ENCODE measurements at regions not wholly inside any gene's neighbourhood (a gene's known extent, or its start where the extent isn't known, plus 50 kb on each side); places are given as distances from the start of the nearest gene placed in this dataset.

DNA sequence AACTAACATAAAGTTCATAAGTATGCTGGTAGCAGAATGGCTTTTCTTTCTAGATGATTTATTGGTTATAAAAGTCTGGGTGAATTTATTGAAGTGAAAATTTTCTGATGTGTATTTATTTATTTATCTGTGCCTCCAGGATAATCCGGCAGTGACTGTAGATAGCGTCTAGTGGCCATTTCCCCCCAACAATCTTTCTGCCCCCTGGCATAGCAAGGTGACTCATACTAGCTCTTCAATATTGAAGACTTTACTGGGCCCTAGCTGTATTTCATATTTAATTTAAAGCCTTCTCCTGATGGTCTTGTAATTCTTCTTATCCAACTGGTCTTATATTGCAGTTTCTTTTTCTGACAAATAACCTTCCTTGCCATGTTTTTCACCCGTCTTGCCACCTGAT, 154.1 kb upstream of the SGK1 start:
- Histone ChIP-seq H3K27me3 (no peaks in the 10 kb centered on the region), H3K27ac (no peak overlapping the region), H3K4me1 (peaks cover 0 to 13% (median 4%) of the 10 kb centered on the region in 4 donors), H3K36me3 (no peaks in the 10 kb centered on the region), H3K4me3 (no peak overlapping the region), H3K9me3 (no peaks in the 10 kb centered on the region)
- 96% methylated on average over 3 of the region's 3 CpGs for WGBS (ENCODE audit: insufficient coverage, low coverage, low lambda C conversion rate, missing lambda C conversion rate)
- ATAC-seq, result no peak
- no peak for DNase-seq
- intact Hi-C loops (cut with DNase I), result no loop called here
- TF ChIP-seq, protein P1, sequence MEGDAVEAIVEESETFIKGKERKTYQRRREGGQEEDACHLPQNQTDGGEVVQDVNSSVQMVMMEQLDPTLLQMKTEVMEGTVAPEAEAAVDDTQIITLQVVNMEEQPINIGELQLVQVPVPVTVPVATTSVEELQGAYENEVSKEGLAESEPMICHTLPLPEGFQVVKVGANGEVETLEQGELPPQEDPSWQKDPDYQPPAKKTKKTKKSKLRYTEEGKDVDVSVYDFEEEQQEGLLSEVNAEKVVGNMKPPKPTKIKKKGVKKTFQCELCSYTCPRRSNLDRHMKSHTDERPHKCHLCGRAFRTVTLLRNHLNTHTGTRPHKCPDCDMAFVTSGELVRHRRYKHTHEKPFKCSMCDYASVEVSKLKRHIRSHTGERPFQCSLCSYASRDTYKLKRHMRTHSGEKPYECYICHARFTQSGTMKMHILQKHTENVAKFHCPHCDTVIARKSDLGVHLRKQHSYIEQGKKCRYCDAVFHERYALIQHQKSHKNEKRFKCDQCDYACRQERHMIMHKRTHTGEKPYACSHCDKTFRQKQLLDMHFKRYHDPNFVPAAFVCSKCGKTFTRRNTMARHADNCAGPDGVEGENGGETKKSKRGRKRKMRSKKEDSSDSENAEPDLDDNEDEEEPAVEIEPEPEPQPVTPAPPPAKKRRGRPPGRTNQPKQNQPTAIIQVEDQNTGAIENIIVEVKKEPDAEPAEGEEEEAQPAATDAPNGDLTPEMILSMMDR (IDR thresholded peaks at IDR 0.05), result no peak
- no peak for TF ChIP-seq POLR2A (IDR thresholded peaks at IDR 0.05)

DNA sequence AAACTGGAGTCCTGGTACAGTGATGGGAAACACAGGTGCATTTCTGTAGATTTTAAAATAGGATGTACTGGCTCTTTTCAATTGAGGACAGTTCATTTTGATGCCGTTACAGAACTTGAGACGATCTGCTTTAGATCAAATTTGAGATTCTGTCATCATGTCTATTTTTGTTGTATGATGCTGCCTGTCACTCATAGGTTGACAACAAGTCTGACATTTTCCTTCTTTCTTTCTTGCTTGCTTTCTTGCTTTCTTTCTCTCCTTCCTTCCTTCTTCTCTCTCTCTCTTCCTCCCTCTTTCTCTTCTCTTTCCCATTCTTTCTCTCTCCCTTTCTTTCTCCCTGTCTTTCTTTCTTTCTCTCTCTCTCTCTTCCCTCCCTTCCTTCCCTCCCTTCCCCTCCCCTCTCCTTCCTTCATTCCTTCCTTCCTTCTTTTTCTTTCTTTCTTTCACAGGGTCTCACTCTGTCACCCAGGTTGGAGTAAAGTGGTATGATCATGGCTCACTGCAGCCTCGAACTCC, 152.6 kb upstream of the SGK1 start:
- no peak for DNase-seq
- TF ChIP-seq, protein P1 (IDR thresholded peaks at IDR 0.05), result no peak
- TF ChIP-seq POLR2A (IDR thresholded peaks at IDR 0.05), result no peak
- no peak for ATAC-seq
- Histone ChIP-seq H3K4me1 (peaks cover 0 to 28% (median 12%) of the 10 kb centered on the region in 4 donors), H3K4me3 (no peak overlapping the region), H3K9me3 (no peaks in the 10 kb centered on the region), H3K27me3 (no peaks in the 10 kb centered on the region), H3K27ac (no peak overlapping the region), H3K36me3 (no peaks in the 10 kb centered on the region)
- 86% methylated on average over 1 of the region's 3 CpGs for WGBS (ENCODE audit: insufficient coverage, low coverage, low lambda C conversion rate, missing lambda C conversion rate)
- intact Hi-C loops (cut with DNase I), result no loop called here

DNA sequence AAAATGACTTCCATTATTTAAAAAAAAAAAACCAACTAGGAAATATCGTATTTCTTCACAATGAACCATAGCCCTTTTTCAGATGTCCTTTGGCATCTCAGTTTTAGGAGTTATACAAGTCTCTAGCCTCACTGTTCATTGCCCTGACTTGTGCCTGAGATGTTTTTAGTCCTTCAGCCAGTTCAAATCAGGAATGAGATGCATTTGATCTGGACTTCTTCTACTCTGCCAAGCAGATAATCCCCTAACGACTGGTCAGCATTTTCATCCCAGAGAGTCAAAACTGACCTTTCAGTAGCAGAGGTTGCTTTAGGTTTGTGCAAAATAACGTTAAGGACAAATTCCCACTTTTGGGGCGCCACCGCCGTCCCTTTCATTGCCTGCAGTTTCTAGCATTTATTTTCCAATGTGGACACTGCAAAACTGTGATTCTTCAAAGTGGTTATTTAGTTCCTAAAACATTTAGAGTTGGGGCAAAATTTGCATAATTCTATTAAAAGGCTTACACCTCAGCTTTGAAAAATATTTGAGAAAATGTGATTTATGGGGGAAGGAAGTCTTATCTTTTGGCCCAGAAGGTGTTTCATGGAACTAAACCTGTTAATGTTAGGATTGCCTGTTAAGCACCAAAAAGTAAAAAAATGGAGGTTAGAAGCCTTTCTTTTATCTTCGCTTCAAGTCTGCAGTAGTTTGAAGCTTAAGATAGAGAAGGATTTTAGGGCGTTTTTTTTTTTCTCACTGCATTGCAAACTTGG, 152.0 kb upstream of the SGK1 start:
- Histone ChIP-seq H3K36me3 (no peaks in the 10 kb centered on the region), H3K27me3 (no peaks in the 10 kb centered on the region), H3K4me3 (no peak overlapping the region), H3K9me3 (no peaks in the 10 kb centered on the region), H3K27ac (no peak overlapping the region), H3K4me1 (peaks cover 0 to 28% (median 12%) of the 10 kb centered on the region in 4 donors)
- DNase-seq (no peak), ATAC-seq (no peak)
- WGBS (ENCODE audit: insufficient coverage, low coverage, low lambda C conversion rate, missing lambda C conversion rate), result 73% methylated on average over 8 of the region's 8 CpGs
- intact Hi-C loops (cut with DNase I), result no loop called here
- TF ChIP-seq, protein P1 (IDR thresholded peaks at IDR 0.05), result no peak
- no peak for TF ChIP-seq POLR2A (IDR thresholded peaks at IDR 0.05)

DNA sequence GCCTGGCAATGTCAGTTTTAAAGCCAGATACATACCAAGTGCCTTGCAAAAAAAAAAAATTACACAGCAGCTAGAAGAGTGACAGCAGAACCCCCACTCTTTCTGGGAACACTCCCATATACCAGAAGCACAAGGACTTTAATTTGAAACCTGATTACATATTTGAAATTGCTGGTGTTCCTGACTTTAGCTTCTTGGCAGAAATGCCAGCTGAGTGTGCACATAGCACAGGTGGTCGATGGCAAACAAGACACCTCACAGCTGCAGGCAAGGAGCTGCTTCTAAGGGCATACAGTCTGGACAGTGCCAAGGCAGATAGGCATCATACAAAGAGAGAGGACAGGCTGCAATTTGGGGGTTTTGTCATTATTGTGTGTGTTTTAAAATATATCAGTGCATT, 150.7 kb upstream of the SGK1 start:
- peaks cover 0 to 28% (median 12%) of the 10 kb centered on the region in 4 donors for H3K4me1 ChIP-seq
- no peak overlapping the region for H3K27ac ChIP-seq
- TF ChIP-seq POLR2A (IDR thresholded peaks at IDR 0.05), result no peak
- TF ChIP-seq, protein P1 (IDR thresholded peaks at IDR 0.05), result no peak
- H3K27me3 ChIP-seq, result no peaks in the 10 kb centered on the region
- DNase-seq (no peak), ATAC-seq (no peak)
- no peaks in the 10 kb centered on the region for H3K36me3 ChIP-seq
- WGBS (ENCODE audit: insufficient coverage, low coverage, low lambda C conversion rate, missing lambda C conversion rate), result 33% methylated on average over 1 of the region's 1 CpG
- no peaks in the 10 kb centered on the region for H3K9me3 ChIP-seq
- no peak overlapping the region for H3K4me3 ChIP-seq
- intact Hi-C loops (cut with DNase I), result no loop called here

Data from right lobe of liver (tissue), 6 donors.